ENCODE measurements at regions not wholly inside any gene's neighbourhood (a gene's known extent, or its start where the extent isn't known, plus 50 kb on each side); places are given as distances from the start of the nearest gene placed in this dataset.
"Not testable (repeated sequence)": the region's sequence is repeated elsewhere in the genome, so short reads cannot be mapped to it uniquely, and the experiment has no call there.

- ChIA-PET POLR2A (no interaction called here), CTCF (no interaction called here)
- Mint-ChIP-seq H3K27me3 (no peaks in the 10 kb centered on the region), H3K4me3 (no peak overlapping the region), H3K36me3 (ENCODE audit: low read depth) (no peaks in the 10 kb centered on the region), H3K27ac (no peak overlapping the region), H3K9me3 (peaks cover 2% of the 10 kb centered on the region), H3K4me1 (ENCODE audit: low read depth) (no peaks in the 10 kb centered on the region)
- ATAC-seq (no peak), DNase-seq (no peak)
- TF ChIP-seq CTCF (IDR thresholded peaks at IDR 0.05) = no peak
- intact Hi-C loops (cut with micrococcal nuclease) = no loop called here
These were observed 400.2 kb downstream of the KCNA4 start for GRCh38 chr11:29616611-29617010.

GRCh38 chr11:29612423-29612822 is 404.4 kb downstream of the KCNA4 start:
- intact Hi-C loops (cut with micrococcal nuclease) = no loop called here
- POLR2A ChIA-PET = interaction anchor here (0.6 kb wide), 1 partner anchor 49 kb away, joined by 3 read pairs; no protein-coding TSS in a partner anchor
- H3K27ac Mint-ChIP-seq = no peak overlapping the region
- H3K36me3 Mint-ChIP-seq (ENCODE audit: low read depth) = no peaks in the 10 kb centered on the region
- no peak overlapping the region for H3K4me3 Mint-ChIP-seq
- H3K4me1 Mint-ChIP-seq (ENCODE audit: low read depth) = no peaks in the 10 kb centered on the region
- CTCF ChIA-PET = no interaction called here
- no peak for TF ChIP-seq CTCF (IDR thresholded peaks at IDR 0.05)
- ATAC-seq (no peak), DNase-seq (no peak)
- H3K9me3 Mint-ChIP-seq = peaks cover 9% of the 10 kb centered on the region
- H3K27me3 Mint-ChIP-seq = no peaks in the 10 kb centered on the region

- Mint-ChIP-seq H3K27ac (no peak overlapping the region), H3K4me1 (ENCODE audit: low read depth) (no peaks in the 10 kb centered on the region), H3K9me3 (peaks cover 6% of the 10 kb centered on the region), H3K36me3 (ENCODE audit: low read depth) (no peaks in the 10 kb centered on the region), H3K27me3 (no peaks in the 10 kb centered on the region), H3K4me3 (no peak overlapping the region)
- intact Hi-C loops (cut with micrococcal nuclease) = no loop called here
- POLR2A ChIA-PET = no interaction called here
- ATAC-seq (no peak), DNase-seq (no peak)
- CTCF ChIA-PET = interaction anchor here (1.2 kb wide), 1 partner anchor 174 kb away, joined by 4 read pairs; no protein-coding TSS in a partner anchor
- TF ChIP-seq CTCF (IDR thresholded peaks at IDR 0.05) = no peak
These were observed 410.3 kb downstream of the KCNA4 start for GRCh38 chr11:29606330-29607031.

DNA sequence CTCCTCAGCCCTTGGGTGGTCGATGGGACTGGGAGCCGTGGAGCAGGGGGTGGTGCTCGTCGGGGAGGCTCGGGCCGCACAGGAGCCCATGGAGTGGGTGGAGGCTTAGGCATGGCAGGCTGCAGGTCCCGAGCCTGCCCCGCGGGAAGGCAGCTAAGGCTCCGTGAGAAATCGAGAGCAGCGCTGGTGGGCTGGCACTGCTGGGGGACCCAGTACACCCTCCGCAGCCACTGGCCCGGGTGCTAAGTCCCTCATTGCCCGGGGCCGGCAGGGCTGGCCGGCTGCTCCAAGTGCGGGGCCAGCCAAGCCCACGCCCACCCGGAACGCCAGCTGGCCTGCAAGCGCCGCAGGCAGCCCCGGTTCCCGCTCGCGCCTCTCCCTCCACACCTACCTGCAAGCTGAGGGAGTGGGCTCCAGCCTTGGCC is 416.7 kb downstream of the KCNA4 start:
- POLR2A ChIA-PET; H3K27me3 Mint-ChIP-seq; H3K4me1 Mint-ChIP-seq (ENCODE audit: low read depth); H3K4me3 Mint-ChIP-seq; H3K9me3 Mint-ChIP-seq; CTCF ChIA-PET; DNase-seq; ATAC-seq; H3K36me3 Mint-ChIP-seq (ENCODE audit: low read depth); H3K27ac Mint-ChIP-seq; intact Hi-C loops (cut with micrococcal nuclease): not testable (repeated sequence)

DNA sequence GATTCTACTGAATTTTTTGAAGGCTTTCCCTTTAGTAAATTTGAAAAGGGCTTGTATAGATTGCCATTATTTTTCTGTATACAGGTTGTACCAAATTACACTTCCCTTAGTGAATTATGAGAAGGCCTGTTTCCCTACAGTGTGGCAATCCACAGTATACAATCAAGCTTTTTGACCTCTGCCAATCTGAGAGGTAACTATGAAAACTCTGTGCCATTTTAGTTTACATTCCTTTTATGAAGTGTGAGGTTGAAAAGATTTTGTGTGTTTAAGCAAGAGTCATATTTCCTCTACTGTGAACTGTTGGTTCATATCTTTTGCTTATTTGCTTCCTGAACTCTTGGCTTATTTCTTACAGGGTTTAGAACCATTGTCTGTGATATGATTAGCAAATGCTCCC is 432.5 kb downstream of the KCNA4 start:
- Mint-ChIP-seq H3K4me3 (no peak overlapping the region), H3K9me3 (peaks cover 8% of the 10 kb centered on the region), H3K27me3 (no peaks in the 10 kb centered on the region), H3K36me3 (ENCODE audit: low read depth) (no peaks in the 10 kb centered on the region), H3K4me1 (ENCODE audit: low read depth) (no peaks in the 10 kb centered on the region), H3K27ac (no peak overlapping the region)
- intact Hi-C loops (cut with micrococcal nuclease) = no loop called here
- ChIA-PET CTCF (no interaction called here), POLR2A (no interaction called here)
- ATAC-seq (no peak), DNase-seq (no peak)
- TF ChIP-seq CTCF (IDR thresholded peaks at IDR 0.05) = no peak

All from activated CD8-positive, alpha-beta T cell treated with anti-CD3 and anti-CD28 coated beads for 36 hours (primary cell).